K562 (cell line): ENCODE measurements at regions not wholly inside any gene's neighbourhood (a gene's known extent, or its start where the extent isn't known, plus 50 kb on each side); places are given as distances from the start of the nearest gene placed in this dataset.

Experiments used
- BRD9 ChIP-seq: fragments of 450-650 bp; IDR thresholded peaks from 2 replicates; pipeline ENCODE4 v1.6.1; 2018; ENCODE audit warnings: low read depth; ENCODE audit not compliant: partially characterized antibody
- ELF4 ChIP-seq: fragments of 450-650 bp; formaldehyde crosslinking; IDR thresholded peaks from 2 replicates; pipeline ENCODE4 v1.4.0; 2022; ENCODE audit warnings: missing genetic modification characterization
- FOXP1 ChIP-seq: sonication (generic); formaldehyde crosslinking; IDR thresholded peaks from 2 replicates; pipeline ENCODE4 v1.8.0; 2022; ENCODE audit warnings: mild to moderate bottlenecking, missing genetic modification reagents
- HDAC8 ChIP-seq: fragments of 450-650 bp; IDR thresholded peaks from 2 replicates; pipeline ENCODE4 v1.6.1; 2016; ENCODE audit warnings: mild to moderate bottlenecking, missing genetic modification characterization, moderate library complexity, missing compliant biosample characterization
- MCM5 ChIP-seq: fragments of 450-650 bp; IDR thresholded peaks from 2 replicates; pipeline ENCODE4 v1.6.1; 2016; ENCODE audit warnings: low read depth
- POLR2G ChIP-seq: fragments of 200-400 bp; formaldehyde crosslinking; IDR thresholded peaks from 2 replicates; pipeline ENCODE4 v1.6.1; 2017; ENCODE audit warnings: low read depth, mild to moderate bottlenecking, antibody characterized with exemption, low read length, moderate library complexity
- PRDM10 ChIP-seq: fragments of 450-650 bp; IDR thresholded peaks from 2 replicates; pipeline ENCODE4 v1.6.1; 2018; ENCODE audit not compliant: partially characterized antibody
- RCOR1 ChIP-seq, 2 experiments: IDR thresholded peaks; 2 replicates each; pipeline ENCODE4 v1.6.1; 2012; ENCODE audit warnings: low read depth in 2 of 2, low read length in 2 of 2, borderline replicate concordance in 1 of 2, improper control_type of control experiment in 1 of 2
- RREB1 ChIP-seq: fragments of 250-450 bp; sonication (Bioruptor Pico); IDR thresholded peaks from 2 replicates; pipeline ENCODE4 v1.4.0; 2020
- SMARCA4 ChIP-seq: fragments of 450-650 bp; IDR thresholded peaks from 2 replicates; pipeline ENCODE4 v1.6.1; 2016
- TAF7 ChIP-seq: fragments of 450-650 bp; IDR thresholded peaks from 2 replicates; pipeline ENCODE4 v1.6.1; 2016; ENCODE audit warnings: missing genetic modification characterization, missing compliant biosample characterization
- TCF15 ChIP-seq: fragments of 250-450 bp; sonication (Bioruptor Pico); IDR thresholded peaks from 2 replicates; pipeline ENCODE4 v1.8.0; 2022; ENCODE audit warnings: moderate library complexity, mild to moderate bottlenecking, inconsistent platforms
- TCF3 ChIP-seq: sonication (generic); formaldehyde crosslinking; IDR thresholded peaks from 2 replicates; pipeline ENCODE4 v1.4.0; 2020; ENCODE audit warnings: mild to moderate bottlenecking, missing genetic modification reagents
- TRIM28 ChIP-seq: fragments of 450-650 bp; IDR thresholded peaks from 2 replicates; pipeline ENCODE4 v1.6.1; 2017
- TSC22D4 ChIP-seq: fragments of 450-650 bp; IDR thresholded peaks from 2 replicates; pipeline ENCODE4 v1.6.1; 2016; ENCODE audit warnings: missing genetic modification characterization, missing biosample characterization, control low read depth
- USF1 ChIP-seq: sonication (generic); formaldehyde crosslinking; IDR thresholded peaks from 2 replicates; pipeline ENCODE4 v1.9.0; 2022; ENCODE audit warnings: mild to moderate bottlenecking, missing genetic modification reagents
- XRCC3 ChIP-seq: fragments of 450-650 bp; IDR thresholded peaks from 2 replicates; pipeline ENCODE4 v1.6.1; 2017; ENCODE audit warnings: mild to moderate bottlenecking, moderate library complexity
- ZFP1 ChIP-seq: fragments of 450-650 bp; formaldehyde crosslinking; IDR thresholded peaks from 2 replicates; pipeline ENCODE4 v1.4.0; 2020; ENCODE audit warnings: mild to moderate bottlenecking, mixed read lengths
- ZNF512 ChIP-seq: IDR thresholded peaks from 2 replicates; pipeline ENCODE4 v1.6.1; 2016; ENCODE audit warnings: missing genetic modification characterization, missing compliant biosample characterization

GRCh38 chr16:65769055-65769465 is 597.4 kb upstream of the CDH5 start (continued):
- peak; percentile 100 for TF ChIP-seq RREB1 (CRISPR knock-in tag)
- TF ChIP-seq TSC22D4, result no peak
- TF ChIP-seq ZNF512 (tag), result no peak
- peak; percentile 100 for TF ChIP-seq TCF15 (CRISPR knock-in tag)
- TF ChIP-seq TRIM28, result peak; percentile 90
- TF ChIP-seq POLR2G, result no peak
- TF ChIP-seq PRDM10, result peak; percentile 78
- peak; percentile 95 for TF ChIP-seq TCF3 (CRISPR knock-in tag)
- peak; percentile 100 for TF ChIP-seq HDAC8 (tag)
- peak; percentile 100 for TF ChIP-seq ZFP1 (CRISPR knock-in tag)
- TF ChIP-seq TAF7, result peak; percentile 92
- no peak for TF ChIP-seq BRD9
- no peak for TF ChIP-seq MCM5
- TF ChIP-seq XRCC3, result no peak
- no peak for TF ChIP-seq FOXP1 (CRISPR knock-in tag)
- TF ChIP-seq ELF4 (CRISPR knock-in tag), result peak; percentile 100
- TF ChIP-seq SMARCA4, result peak; percentile 93
- TF ChIP-seq RCOR1 (IDR thresholded peaks at IDR 0.05; ENCODE audit: borderline replicate concordance in 1 of 2, low read depth in 2 of 2, low read length in 2 of 2), result peak in 1 of 2 experiments; percentile 72; a peak in 3 of 4 replicates
- no peak for TF ChIP-seq USF1 (CRISPR knock-in tag)
